ENCODE measurements at regions not wholly inside any gene's neighbourhood (a gene's known extent, or its start where the extent isn't known, plus 50 kb on each side); places are given as distances from the start of the nearest gene placed in this dataset.

DNA sequence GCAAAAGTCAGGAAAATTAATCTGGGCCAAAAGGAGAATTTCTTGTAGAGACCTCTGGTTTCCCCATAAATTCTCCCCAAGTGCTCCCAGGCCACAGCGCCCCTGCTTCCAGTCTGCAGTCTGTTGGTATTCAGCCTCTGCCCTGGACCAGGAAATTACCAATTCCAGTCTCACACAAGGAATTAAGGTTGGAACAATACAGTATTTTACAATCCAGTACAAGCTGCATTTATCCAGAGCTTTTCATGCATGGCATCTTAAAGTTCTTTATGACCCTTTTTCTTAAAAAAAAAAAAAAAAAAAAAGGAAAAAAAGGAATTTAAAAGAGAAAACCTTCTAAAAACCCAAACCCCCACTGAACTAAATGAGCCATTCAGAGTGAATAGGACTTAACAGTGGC is 139.6 kb upstream of the RANBP3L start:
- no peak for TF ChIP-seq POLR2AphosphoS5 (IDR thresholded peaks at IDR 0.05; ENCODE audit: low read depth, low read length)
- TF ChIP-seq TAF1 (IDR thresholded peaks at IDR 0.05; ENCODE audit: borderline replicate concordance, low read depth, low read length), result no peak
- no peak for TF ChIP-seq POLR2A (IDR thresholded peaks at IDR 0.05; ENCODE audit: low read depth, low read length)

Data from GM12892 (cell line).